ENCODE measurements at regions not wholly inside any gene's neighbourhood (a gene's known extent, or its start where the extent isn't known, plus 50 kb on each side); places are given as distances from the start of the nearest gene placed in this dataset.

- TF ChIP-seq EZH2phosphoT487 (IDR thresholded peaks at IDR 0.05; ENCODE audit: borderline replicate concordance) = no peak
- TF ChIP-seq CTCF (conservative IDR thresholded peaks at IDR 0.05; ENCODE audit: low read length) = no peak
Observed at GRCh38 chr6:90439586-90439985, 142.9 kb upstream of the BACH2 start.
